ENCODE measurements at regions not wholly inside any gene's neighbourhood (a gene's known extent, or its start where the extent isn't known, plus 50 kb on each side); places are given as distances from the start of the nearest gene placed in this dataset.

DNA sequence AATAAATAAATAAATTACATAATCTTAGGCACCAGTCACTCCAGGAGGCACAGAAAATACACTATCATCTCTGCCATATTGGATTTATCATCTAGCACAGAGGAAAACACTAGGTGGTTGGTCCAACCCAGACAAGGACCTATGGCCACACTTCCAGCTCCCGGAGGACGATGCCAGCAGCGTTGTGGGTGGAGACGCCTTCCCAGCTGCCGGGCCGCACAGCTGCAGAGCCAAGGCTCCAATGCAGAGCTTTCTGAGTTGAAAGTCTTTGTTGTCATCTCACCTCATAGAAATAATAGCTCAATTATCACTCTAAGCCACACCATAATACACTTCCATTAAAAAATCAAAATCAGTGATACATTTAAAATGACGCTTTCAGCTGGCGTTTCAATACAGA, 457.1 kb upstream of the SALL3 start:
- no peak for TF ChIP-seq ZNF8 (CRISPR knock-in tag; IDR thresholded peaks at IDR 0.05)
- no peak for TF ChIP-seq SNAI2 (CRISPR knock-in tag; IDR thresholded peaks at IDR 0.05)
- TF ChIP-seq ZNF565 (CRISPR knock-in tag; conservative IDR thresholded peaks at IDR 0.05; ENCODE audit: low read depth), result no peak
- no peak for TF ChIP-seq TOX (CRISPR knock-in tag; IDR thresholded peaks at IDR 0.05; ENCODE audit: borderline replicate concordance)
- no peak for TF ChIP-seq ZNF70 (CRISPR knock-in tag; IDR thresholded peaks at IDR 0.05)
- no peak for TF ChIP-seq ZFP30 (CRISPR knock-in tag; IDR thresholded peaks at IDR 0.05)
- TF ChIP-seq CSRNP3 (CRISPR knock-in tag; IDR thresholded peaks at IDR 0.05), result no peak
- TF ChIP-seq ESRRG (CRISPR knock-in tag; IDR thresholded peaks at IDR 0.05), result no peak
- TF ChIP-seq, protein P1, sequence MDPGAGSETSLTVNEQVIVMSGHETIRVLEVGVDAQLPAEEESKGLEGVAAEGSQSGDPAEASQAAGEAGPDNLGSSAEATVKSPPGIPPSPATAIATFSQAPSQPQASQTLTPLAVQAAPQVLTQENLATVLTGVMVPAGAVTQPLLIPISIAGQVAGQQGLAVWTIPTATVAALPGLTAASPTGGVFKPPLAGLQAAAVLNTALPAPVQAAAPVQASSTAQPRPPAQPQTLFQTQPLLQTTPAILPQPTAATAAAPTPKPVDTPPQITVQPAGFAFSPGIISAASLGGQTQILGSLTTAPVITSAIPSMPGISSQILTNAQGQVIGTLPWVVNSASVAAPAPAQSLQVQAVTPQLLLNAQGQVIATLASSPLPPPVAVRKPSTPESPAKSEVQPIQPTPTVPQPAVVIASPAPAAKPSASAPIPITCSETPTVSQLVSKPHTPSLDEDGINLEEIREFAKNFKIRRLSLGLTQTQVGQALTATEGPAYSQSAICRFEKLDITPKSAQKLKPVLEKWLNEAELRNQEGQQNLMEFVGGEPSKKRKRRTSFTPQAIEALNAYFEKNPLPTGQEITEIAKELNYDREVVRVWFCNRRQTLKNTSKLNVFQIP (CRISPR knock-in tag; IDR thresholded peaks at IDR 0.05; ENCODE audit: borderline replicate concordance, low read depth), result no peak
- TF ChIP-seq ZC3H10 (CRISPR knock-in tag; IDR thresholded peaks at IDR 0.05), result no peak
- no peak for TF ChIP-seq CREB5 (CRISPR knock-in tag; IDR thresholded peaks at IDR 0.05; ENCODE audit: low read depth)

GRCh38 chr18:78523850-78524249, 455.8 kb upstream of the SALL3 start:
- ATAC-seq, result no peak
- TF ChIP-seq ZFP30 (CRISPR knock-in tag; IDR thresholded peaks at IDR 0.05) (no peak), RARB (CRISPR knock-in tag; IDR thresholded peaks at IDR 0.05) (no peak), CSRNP3 (CRISPR knock-in tag; IDR thresholded peaks at IDR 0.05) (no peak), ARNTL (CRISPR knock-in tag; IDR thresholded peaks at IDR 0.05; ENCODE audit: borderline replicate concordance, low read depth) (no peak), TOX (CRISPR knock-in tag; IDR thresholded peaks at IDR 0.05; ENCODE audit: borderline replicate concordance) (no peak), CSDC2 (CRISPR knock-in tag; IDR thresholded peaks at IDR 0.05) (no peak), ZC3H10 (CRISPR knock-in tag; IDR thresholded peaks at IDR 0.05) (no peak), SNAI2 (CRISPR knock-in tag; IDR thresholded peaks at IDR 0.05) (no peak), ISL1 (CRISPR knock-in tag; IDR thresholded peaks at IDR 0.05) (no peak), OSR1 (CRISPR knock-in tag; IDR thresholded peaks at IDR 0.05) (no peak), ZNF70 (CRISPR knock-in tag; IDR thresholded peaks at IDR 0.05) (no peak), ESRRG (CRISPR knock-in tag; IDR thresholded peaks at IDR 0.05) (no peak), CREB5 (CRISPR knock-in tag; IDR thresholded peaks at IDR 0.05; ENCODE audit: low read depth) (no peak), BACH2 (CRISPR knock-in tag; IDR thresholded peaks at IDR 0.05; ENCODE audit: borderline replicate concordance) (no peak), TCF4 (CRISPR knock-in tag; IDR thresholded peaks at IDR 0.05; ENCODE audit: borderline replicate concordance) (no peak), GLIS3 (CRISPR knock-in tag; IDR thresholded peaks at IDR 0.05) (no peak)

More for the DNA sequence above, 457.1 kb upstream of the SALL3 start:
- ATAC-seq, result no peak

DNA sequence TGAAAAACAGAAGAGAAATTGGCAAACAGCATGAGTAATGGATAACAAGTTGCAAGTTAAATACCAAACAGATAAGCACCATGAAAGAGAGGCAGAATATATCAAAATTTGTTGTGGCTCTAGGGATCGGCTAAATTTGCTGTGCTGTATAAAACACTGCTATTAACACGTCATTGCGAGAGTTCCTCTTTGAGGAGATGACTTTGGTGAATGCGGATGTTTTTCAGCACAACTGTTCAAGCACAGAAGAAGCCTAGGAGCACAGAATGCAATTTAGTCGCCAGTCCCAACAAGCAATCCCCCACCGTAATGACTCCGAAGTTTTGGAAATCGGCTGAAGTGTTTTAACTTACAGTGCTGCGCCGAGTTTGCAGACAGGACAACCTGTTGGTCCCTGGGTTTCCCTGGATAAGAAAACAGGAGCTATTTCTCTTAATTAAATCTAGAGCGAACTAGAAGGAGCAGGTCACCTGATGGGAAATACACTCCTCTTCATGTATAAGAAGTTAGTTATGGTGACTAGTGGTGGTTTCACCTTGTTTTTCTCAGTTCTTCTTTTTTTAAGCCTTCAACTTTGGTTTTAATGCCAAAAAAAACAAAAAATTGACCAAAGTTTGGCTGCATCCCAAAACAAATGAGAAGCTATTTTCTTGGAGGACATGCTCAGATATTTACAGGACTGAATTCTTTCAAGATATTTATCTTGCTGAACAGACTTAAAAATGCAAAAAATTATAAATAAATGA, 454.1 kb upstream of the SALL3 start:
- no peak for ATAC-seq
- TF ChIP-seq SNAI2 (CRISPR knock-in tag; IDR thresholded peaks at IDR 0.05) (no peak), ZC3H10 (CRISPR knock-in tag; IDR thresholded peaks at IDR 0.05) (no peak), CSDC2 (CRISPR knock-in tag; IDR thresholded peaks at IDR 0.05) (no peak), TOX (CRISPR knock-in tag; IDR thresholded peaks at IDR 0.05; ENCODE audit: borderline replicate concordance) (no peak), CSRNP3 (CRISPR knock-in tag; IDR thresholded peaks at IDR 0.05) (no peak)
